NCI-H526 (cell line): ENCODE measurements at regions not wholly inside any gene's neighbourhood (a gene's known extent, or its start where the extent isn't known, plus 50 kb on each side); places are given as distances from the start of the nearest gene placed in this dataset.

Source experiments
- DNase-seq, 2 experiments: peaks; one replicate each; lab custom pipeline; 2025; lab: John Stamatoyannopoulos, UW

GRCh38 chr2:234438305-234438977 is 58.4 kb downstream of the ARL4C start:
- no peak for DNase-seq

DNA sequence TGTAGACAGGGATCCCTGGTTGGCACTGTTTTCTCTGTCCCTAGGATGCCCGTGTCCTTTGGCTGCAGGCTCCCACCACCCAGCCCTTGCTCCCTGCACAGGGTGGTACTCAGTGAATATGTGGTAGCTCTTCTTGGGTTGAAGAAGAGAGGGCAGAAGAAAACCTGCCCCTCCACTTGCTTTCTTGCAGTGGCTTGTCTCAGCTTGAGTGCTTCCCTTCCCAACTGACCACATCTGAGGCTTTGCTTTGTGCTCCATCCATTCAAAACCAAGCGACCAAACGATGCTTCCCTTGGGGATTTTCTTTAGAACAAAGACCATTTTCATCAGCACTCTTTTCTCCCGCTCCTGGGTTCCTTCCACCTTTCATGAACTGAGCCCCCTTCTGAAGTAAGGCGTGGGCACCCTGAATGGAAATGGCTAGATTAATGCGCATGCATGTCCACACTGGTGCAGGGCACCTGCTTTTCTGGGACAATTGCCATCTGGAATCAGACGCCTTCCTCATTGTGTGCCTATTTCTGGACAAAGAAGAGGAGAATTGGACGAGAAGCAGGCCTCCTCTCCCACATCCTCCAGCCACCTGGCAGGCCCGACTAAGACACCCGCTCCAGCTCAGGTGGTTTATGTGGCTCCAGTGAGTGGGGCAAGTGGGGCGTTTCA is 59.1 kb downstream of the ARL4C start:
- DNase-seq: no peak

GRCh38 chr2:234436482-234436837 is 60.4 kb downstream of the ARL4C start:
- no peak for DNase-seq

- DNase-seq: no peak
Measured at GRCh38 chr2:234435836-234436481, 60.9 kb downstream of the ARL4C start.

DNA sequence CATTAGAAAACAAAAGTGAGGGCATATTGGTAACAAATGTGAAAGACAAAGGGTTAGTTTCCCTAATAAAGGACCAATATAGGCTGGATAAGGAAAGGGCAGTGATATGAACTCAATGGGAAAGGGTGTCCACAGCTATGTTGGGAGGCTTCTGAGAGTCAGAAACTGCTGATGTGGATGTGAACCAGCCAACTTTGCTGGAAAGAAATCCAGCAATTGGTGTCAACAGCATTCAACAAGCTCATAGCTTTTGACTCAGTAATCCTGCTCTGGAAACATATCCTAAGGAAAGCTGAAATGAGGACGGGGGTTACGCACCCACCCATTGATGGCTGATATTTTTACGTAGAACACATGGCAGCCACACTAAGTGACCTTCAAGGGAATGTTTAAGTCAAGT is 63.7 kb downstream of the ARL4C start:
- no peak for DNase-seq

GRCh38 chr2:234430871-234431270 is 66.0 kb downstream of the ARL4C start:
- DNase-seq: no peak

DNA sequence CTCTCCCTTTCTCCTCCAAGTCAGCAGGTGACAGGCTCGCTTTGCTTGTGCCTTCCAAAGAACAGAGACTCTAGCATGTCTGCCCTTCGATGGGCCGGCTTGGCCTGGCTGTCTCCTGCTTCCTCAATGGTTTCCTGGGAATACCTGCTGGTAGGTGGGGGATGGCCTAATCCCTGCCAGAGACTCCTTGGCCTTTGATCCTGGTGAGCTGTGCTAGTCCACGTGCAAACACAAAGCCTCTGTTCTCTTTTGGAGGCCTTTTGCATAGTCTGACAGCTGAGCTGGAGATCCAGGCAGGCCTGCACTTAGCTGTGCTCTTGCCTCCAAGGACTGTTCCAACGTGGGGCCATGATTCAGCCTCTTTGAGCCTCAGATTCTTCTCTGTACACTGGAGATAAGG is 67.6 kb downstream of the ARL4C start:
- no peak for DNase-seq

DNA sequence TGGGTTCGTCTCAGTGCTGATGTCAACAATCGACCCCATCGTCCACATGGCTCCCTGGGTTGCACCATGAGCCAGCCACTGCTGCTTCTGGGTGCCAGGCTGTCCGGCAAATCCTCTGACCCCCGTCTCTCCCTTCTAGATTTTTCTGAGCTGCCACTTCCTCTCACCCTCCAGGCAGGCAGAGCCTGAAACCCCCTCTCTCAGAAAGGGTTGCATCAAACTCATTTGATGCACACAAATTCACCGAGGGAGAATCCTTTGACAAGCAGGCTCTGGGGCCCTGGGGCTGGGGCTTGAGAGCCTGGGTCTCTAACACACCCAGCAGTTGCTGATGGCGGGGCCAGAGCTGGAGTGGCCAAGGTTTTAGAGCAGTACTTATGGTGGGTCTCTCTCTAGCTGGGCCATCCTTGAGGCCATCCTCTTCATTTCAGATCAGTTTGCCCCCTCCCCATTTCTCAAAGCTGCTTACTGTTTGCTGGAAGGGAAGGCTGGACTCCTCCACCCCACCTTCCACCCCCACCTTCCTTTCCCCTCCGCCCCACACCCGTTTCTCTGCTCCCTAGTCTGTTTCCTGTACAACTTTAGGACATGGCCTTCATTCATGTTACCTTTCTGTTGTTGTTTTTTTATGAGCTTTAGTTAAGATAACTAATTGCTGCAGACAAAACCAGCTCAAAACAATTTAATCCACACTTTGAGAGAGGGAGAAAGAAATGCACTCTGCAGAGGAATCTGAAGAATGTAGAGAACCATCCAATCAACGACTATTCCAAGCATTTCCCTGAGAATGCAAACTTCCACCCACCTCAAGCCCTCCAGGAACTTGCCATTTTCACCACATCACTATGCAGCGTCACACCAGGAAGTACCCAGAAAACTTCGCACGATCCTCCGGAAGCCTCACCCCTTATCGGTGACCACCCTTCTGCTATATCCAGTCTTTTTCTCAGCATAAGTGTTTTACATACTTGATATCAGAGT is 69.5 kb downstream of the ARL4C start:
- DNase-seq: no peak

DNA sequence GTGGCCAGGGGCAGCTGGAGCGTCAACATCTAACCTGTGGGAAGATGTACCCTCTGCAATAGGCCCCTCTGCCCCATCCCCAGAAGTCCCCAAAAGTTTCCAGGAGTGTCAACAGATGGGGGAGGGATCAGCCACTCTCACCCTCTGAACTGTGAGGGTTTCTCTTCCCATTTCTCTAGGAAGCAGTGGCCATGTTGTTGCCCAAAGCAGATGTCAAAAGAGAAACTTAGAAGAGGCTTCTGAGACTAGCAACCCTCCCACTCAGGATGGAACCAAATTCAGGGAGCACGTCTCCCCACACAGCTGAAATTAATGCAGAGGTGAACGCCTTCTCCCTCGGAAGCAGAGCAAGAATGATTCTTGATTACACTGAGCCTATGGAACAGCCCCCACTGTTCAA is 70.3 kb downstream of the ARL4C start:
- no peak for DNase-seq

- DNase-seq: peak in 1 of 2 experiments; percentile 33
Measured at GRCh38 chr2:234425639-234426603, 71.0 kb downstream of the ARL4C start.

GRCh38 chr2:234423884-234424283 is 73.0 kb downstream of the ARL4C start:
- no peak for DNase-seq

DNA sequence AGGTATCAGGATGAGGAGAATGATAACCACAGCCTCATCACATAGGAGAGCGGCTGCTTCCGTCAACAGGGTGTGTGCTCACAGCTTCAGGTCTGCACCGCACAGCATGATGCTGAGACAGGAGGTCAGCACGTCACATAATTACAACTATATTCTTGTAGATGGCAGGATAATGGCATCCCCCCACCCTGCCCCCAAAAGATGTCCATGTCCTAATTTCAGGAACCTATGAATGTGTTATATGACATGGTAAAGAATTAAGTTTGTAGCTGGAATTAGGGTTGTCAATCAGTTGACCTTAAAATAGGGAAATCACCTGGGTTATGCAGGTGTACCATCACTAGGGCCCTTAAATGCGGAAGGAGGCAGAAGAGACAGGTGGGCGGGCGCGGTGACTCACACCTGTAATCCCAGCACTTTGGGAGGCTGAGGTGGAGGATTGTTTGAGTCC is 73.9 kb downstream of the ARL4C start:
- no peak for DNase-seq

DNA sequence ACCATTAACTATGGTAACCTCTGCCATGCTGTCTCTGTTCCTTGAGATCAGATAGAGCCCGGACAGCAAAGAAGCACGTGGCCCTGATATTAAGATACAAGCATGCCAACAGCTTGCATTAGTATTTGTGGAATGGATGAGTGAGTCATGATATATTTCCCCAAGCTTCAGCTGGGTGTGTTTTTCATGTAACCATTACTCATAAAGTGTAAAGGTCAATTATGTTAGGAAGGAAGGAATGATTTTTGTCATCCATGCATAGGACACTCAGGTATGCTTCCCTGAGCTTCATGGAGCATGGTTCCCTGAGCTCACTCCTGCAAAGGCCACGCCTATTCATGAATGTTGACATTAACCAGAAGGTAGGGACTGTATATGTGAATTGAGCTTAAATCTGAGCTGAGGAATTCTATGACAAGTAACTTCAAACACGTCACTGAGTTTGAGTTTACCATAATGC is 74.6 kb downstream of the ARL4C start:
- DNase-seq: no peak

- DNase-seq: no peak
Measured at GRCh38 chr2:234420408-234420807, 76.5 kb downstream of the ARL4C start.

DNA sequence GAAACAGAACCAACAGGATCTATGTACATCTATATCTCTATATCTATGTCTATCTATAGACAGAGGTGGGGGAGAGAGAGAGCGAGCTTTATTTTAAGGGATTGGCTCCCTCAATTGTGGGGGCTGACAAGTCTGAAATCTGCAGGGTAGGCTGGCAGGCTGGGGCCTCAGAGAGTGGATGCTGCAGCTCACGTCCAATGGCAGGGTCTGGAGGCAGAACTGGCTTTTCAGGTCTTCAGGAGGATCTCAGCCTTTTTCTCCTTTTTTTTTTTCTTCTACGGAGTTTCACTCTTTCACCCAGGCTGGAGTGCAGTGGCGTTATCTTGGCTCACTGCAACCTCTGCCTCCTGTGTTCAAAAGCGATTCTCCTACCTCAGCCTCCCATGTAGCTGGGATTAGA is 77.2 kb downstream of the ARL4C start:
- no peak for DNase-seq

DNA sequence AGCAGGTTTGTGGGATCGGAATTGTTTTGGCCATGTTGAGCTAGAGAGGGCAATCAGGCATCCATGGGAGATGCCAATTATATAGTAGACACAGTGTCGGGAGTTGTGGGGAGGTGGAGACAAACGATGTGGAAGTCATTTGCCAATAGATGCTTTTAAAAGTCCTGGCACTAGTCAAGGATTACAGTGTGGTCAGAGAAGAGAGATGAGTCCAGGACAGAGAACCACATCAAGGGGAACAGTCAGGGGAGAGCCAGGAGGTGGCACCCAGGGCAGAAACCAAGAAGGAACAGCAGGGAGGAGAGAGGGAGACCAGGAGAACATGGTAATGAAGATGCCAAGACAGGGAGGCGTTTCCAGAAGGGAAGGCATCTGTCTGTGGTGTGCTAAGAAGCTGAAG is 81.2 kb downstream of the ARL4C start:
- DNase-seq: no peak

- DNase-seq: peak in 1 of 2 experiments; percentile 10
Measured at GRCh38 chr2:234414596-234414995, 82.3 kb downstream of the ARL4C start.

DNA sequence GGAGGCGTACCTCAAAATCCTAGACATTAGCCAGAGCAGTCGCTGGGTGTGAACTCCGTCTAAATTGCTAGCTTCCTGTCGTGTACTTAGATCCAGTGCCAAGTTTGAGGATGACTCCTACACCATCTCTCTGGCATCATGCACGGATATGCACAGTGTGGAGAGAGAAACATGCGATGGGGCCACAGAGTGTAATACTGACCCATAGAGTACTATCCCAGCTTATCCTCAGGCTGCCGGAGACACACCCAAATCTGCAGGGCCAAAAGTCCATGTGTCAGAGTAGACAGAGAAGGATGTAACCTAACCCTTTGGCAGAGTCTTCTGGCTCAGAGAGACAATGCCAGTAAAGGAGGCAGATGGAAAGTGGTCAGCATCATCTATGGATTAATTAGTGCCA is 84.2 kb downstream of the ARL4C start:
- no peak for DNase-seq

GRCh38 chr2:234411793-234412192 is 85.1 kb downstream of the ARL4C start:
- peak; percentile 77 to 86 for DNase-seq

DNA sequence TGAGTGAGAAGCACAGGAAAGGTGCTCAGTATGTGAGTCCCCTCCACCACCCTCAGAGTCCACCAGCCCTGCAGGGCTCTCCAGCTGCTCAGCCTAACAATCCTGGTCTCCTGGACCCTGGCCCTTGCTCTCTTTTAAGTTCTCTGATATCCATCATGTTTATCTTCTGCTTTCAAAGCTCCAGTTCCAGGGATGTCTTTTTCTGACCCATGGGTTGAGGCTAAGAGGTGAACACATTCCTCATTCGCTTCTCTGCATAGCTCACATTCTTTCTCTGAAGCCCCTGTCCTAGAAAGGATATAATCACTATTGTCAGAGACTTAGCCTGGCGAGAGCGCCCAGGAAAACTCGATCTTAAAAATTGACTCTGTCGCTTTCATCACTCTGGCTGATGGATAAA is 86.4 kb downstream of the ARL4C start:
- no peak for DNase-seq

- no peak for DNase-seq
Measured at GRCh38 chr2:234409590-234409989, 87.3 kb downstream of the ARL4C start.
